ENCODE measurements at regions not wholly inside any gene's neighbourhood (a gene's known extent, or its start where the extent isn't known, plus 50 kb on each side); places are given as distances from the start of the nearest gene placed in this dataset.
"Not testable (repeated sequence)": the region's sequence is repeated elsewhere in the genome, so short reads cannot be mapped to it uniquely, and the experiment has no call there.

- DNase-seq = no peak
Measured at GRCh38 chr9:34907044-34907443, 51.0 kb upstream of the PHF24 start.

- peak; percentile 20 to 26 for DNase-seq
Measured at GRCh38 chr9:34899535-34900158, 58.4 kb upstream of the PHF24 start.

- DNase-seq = no peak
Measured at GRCh38 chr9:34898846-34899245, 59.2 kb upstream of the PHF24 start.

- no peak for DNase-seq
Measured at GRCh38 chr9:34896112-34896511, 62.0 kb upstream of the PHF24 start.

GRCh38 chr9:34892886-34893285, 65.2 kb upstream of the PHF24 start:
- DNase-seq = no peak

GRCh38 chr9:34891386-34891785, 66.7 kb upstream of the PHF24 start:
- DNase-seq = no peak

- DNase-seq = no peak
Measured at GRCh38 chr9:34887841-34888240, 70.2 kb upstream of the PHF24 start.

GRCh38 chr9:34884747-34885189, 73.3 kb upstream of the PHF24 start:
- no peak for DNase-seq

- DNase-seq = no peak
Measured at GRCh38 chr9:34876096-34876495, 82.0 kb upstream of the PHF24 start.

- DNase-seq = no peak
Measured at GRCh38 chr9:34869390-34869789, 88.7 kb upstream of the PHF24 start.

- DNase-seq = no peak
Measured at GRCh38 chr9:34866614-34867013, 91.5 kb upstream of the PHF24 start.

- no peak for DNase-seq
Measured at GRCh38 chr9:34863426-34863825, 94.7 kb upstream of the PHF24 start.

- no peak for DNase-seq
Measured at GRCh38 chr9:34862836-34863235, 95.2 kb upstream of the PHF24 start.

GRCh38 chr9:34862043-34862442, 96.0 kb upstream of the PHF24 start:
- no peak for DNase-seq

- not testable (repeated sequence) for DNase-seq
Measured at GRCh38 chr9:34855016-34855415, 103.1 kb upstream of the PHF24 start.

- DNase-seq = no peak
Measured at GRCh38 chr9:34830068-34830467, 120.1 kb upstream of the CCL21 start.

GRCh38 chr9:34826999-34827538, 117.1 kb upstream of the CCL21 start:
- no peak for DNase-seq

GRCh38 chr9:34825775-34826174, 115.8 kb upstream of the CCL21 start:
- no peak for DNase-seq

- no peak for DNase-seq
Measured at GRCh38 chr9:34823778-34824177, 113.8 kb upstream of the CCL21 start.

- DNase-seq = no peak
Measured at GRCh38 chr9:34810187-34810524, 100.2 kb upstream of the CCL21 start.

- DNase-seq = no peak
Measured at GRCh38 chr9:34809504-34810186, 99.7 kb upstream of the CCL21 start.

GRCh38 chr9:34802916-34803315, 93.0 kb upstream of the CCL21 start:
- DNase-seq = no peak

- no peak for DNase-seq
Measured at GRCh38 chr9:34797367-34797766, 87.4 kb upstream of the CCL21 start.

GRCh38 chr9:34796924-34797323, 87.0 kb upstream of the CCL21 start:
- no peak for DNase-seq

GRCh38 chr9:34793428-34793827, 83.5 kb upstream of the CCL21 start:
- no peak for DNase-seq
